B cell (primary cell): ENCODE measurements at regions not wholly inside any gene's neighbourhood (a gene's known extent, or its start where the extent isn't known, plus 50 kb on each side); places are given as distances from the start of the nearest gene placed in this dataset.

ENCODE experiments used
- ATAC-seq: fragments of 200-7000 bp; cut with Tn5 transposase; one replicate; pipeline ENCODE4 v1.10.0; 2021; ENCODE audit warnings: low read depth, mild to moderate bottlenecking, moderate number of reproducible peaks, moderate library complexity
- CTCF ChIA-PET: fragments of 350-600 bp; sonication (Branson Sonifier 250); formaldehyde crosslinking; loops from one replicate; lab custom pipeline; 2021; ENCODE audit warnings: antibody characterized with exemption, inconsistent platforms; lab: Charles Lee
- POLR2A ChIA-PET: fragments of 350-600 bp; sonication (Branson Sonifier 250); formaldehyde crosslinking; loops from one replicate; lab custom pipeline; 2021; ENCODE audit warnings: antibody characterized with exemption; lab: Charles Lee
- DNase-seq: peaks from one replicate; pipeline ENCODE4 v3.0.0; 2013
- H2AFZ ChIP-seq: 2 replicates; pipeline ENCODE4 v1.6.1; 2012; ENCODE audit warnings: mild to moderate bottlenecking, low read depth, low read length; ENCODE audit not compliant: insufficient read depth, poor library complexity, severe bottlenecking
- H3K27ac ChIP-seq, 2 donors: 1 replicate in 1 of 2; 2 replicates in 1 of 2; pipeline ENCODE4 v1.5.1; 2012 to 2013; ENCODE audit warnings: low read length in 2 of 2, mild to moderate bottlenecking in 2 of 2, moderate library complexity in 1 of 2
- H3K27me3 ChIP-seq, 4 experiments: fragments of 200-600 bp in 1 of 4; sonication (generic) in 1 of 4; replicated peaks in 1 of 4; 1 replicate in 2 of 4; 2 replicates in 2 of 4; pipeline versions ENCODE4 v1.6.1 to v1.7.0; 2013 to 2016; ENCODE audit warnings: low read length in 3 of 4, mild to moderate bottlenecking in 2 of 4, mixed read lengths in 1 of 4, moderate library complexity in 1 of 4; ENCODE audit not compliant: insufficient read depth in 4 of 4, control insufficient read depth in 3 of 4; ENCODE audit errors: control extremely low read depth in 1 of 4
- H3K36me3 ChIP-seq, 2 experiments: replicated peaks in 1 of 2; 1 replicate in 1 of 2; 2 replicates in 1 of 2; pipeline versions ENCODE4 v1.6.1 to v1.7.1; 2013; ENCODE audit warnings: low read length in 1 of 2; ENCODE audit not compliant: insufficient read depth in 2 of 2, control insufficient read depth in 1 of 2; ENCODE audit errors: control extremely low read depth in 1 of 2, extremely low read depth in 1 of 2
- H3K4me1 ChIP-seq, 2 donors: fragments of 200-600 bp in 1 of 2; sonication (generic) in 1 of 2; 1 replicate in 1 of 2; 2 replicates in 1 of 2; pipeline versions ENCODE4 v1.5.1 to v1.6.1; 2013 to 2017; ENCODE audit warnings: low read length in 2 of 2; ENCODE audit not compliant: control insufficient read depth in 2 of 2, insufficient read depth in 2 of 2
- H3K4me2 ChIP-seq: replicated peaks from 2 replicates; pipeline ENCODE3; 2012; ENCODE audit warnings: mild to moderate bottlenecking, low read depth, low read length; ENCODE audit not compliant: poor library complexity, severe bottlenecking
- H3K4me3 ChIP-seq, 5 experiments: fragments of 200-600 bp in 1 of 5; sonication (generic) in 1 of 5; 1 replicate in 3 of 5; 2 replicates in 2 of 5; pipeline versions ENCODE4 v1.5.1 to v1.7.0; 2011 to 2016; ENCODE audit warnings: low read length in 4 of 5, mild to moderate bottlenecking in 4 of 5, low read depth in 2 of 5, control low read depth in 1 of 5, moderate library complexity in 1 of 5; ENCODE audit not compliant: insufficient read depth in 1 of 5; ENCODE audit errors: control extremely low read depth in 1 of 5, extremely low read depth in 1 of 5
- H3K79me2 ChIP-seq: fragments of 200-600 bp; sonication (generic); one replicate; pipeline ENCODE4 v1.6.0; 2016; ENCODE audit warnings: low read length; ENCODE audit not compliant: control insufficient read depth, insufficient read depth
- H3K9ac ChIP-seq: fragments of 200-600 bp; sonication (generic); 2 replicates; pipeline ENCODE4 v1.6.1; 2017; ENCODE audit warnings: mild to moderate bottlenecking, low read length, moderate library complexity
- H3K9me3 ChIP-seq, 3 donors: one replicate each; pipeline versions ENCODE4 v1.6.1 to v1.7.1; 2013; ENCODE audit warnings: low read length in 2 of 3; ENCODE audit not compliant: control insufficient read depth in 2 of 3, insufficient read depth in 1 of 3; ENCODE audit errors: control extremely low read depth in 1 of 3
- H4K20me1 ChIP-seq: 2 replicates; pipeline ENCODE4 v1.6.0; 2012; ENCODE audit warnings: mild to moderate bottlenecking, low read length; ENCODE audit not compliant: insufficient read depth, control insufficient read depth, poor library complexity, severe bottlenecking
- H3K27ac Mint-ChIP-seq: one replicate; pipeline ENCODE4 v1.8.0; 2021; ENCODE audit warnings: mixed read lengths
- H3K27me3 Mint-ChIP-seq: one replicate; pipeline ENCODE4 v1.8.0; 2021; ENCODE audit warnings: mixed read lengths
- H3K4me1 Mint-ChIP-seq: one replicate; pipeline ENCODE4 v1.8.0; 2021; ENCODE audit warnings: mixed read lengths
- H3K4me3 Mint-ChIP-seq: one replicate; pipeline ENCODE4 v1.8.0; 2021; ENCODE audit warnings: mixed read lengths
- H3K9me3 Mint-ChIP-seq: one replicate; pipeline ENCODE4 v1.8.0; 2022; ENCODE audit warnings: mixed read lengths; ENCODE audit not compliant: insufficient read depth
- CTCF ChIP-seq: fragments of 200-600 bp; IDR thresholded peaks from one replicate; pipeline ENCODE4 v1.8.0; 2022; ENCODE audit warnings: antibody characterized with exemption, mild to moderate bottlenecking
- EZH2 ChIP-seq: IDR thresholded peaks from 2 replicates; pipeline ENCODE4 v1.6.1; 2012; ENCODE audit warnings: borderline replicate concordance, low read depth, mild to moderate bottlenecking, moderate library complexity, low read length; ENCODE audit not compliant: insufficient read depth, poor library complexity, severe bottlenecking
- WGBS: methylation state at CpG from one replicate; pipeline ENCODE4 v1.1.5; 2013; ENCODE audit warnings: missing lambda C conversion rate; ENCODE audit not compliant: insufficient coverage; 5-methylcytosine and 5-hydroxymethylcytosine counted together
- intact Hi-C: fragments of 100-400 bp; cut with micrococcal nuclease; formaldehyde crosslinking; loops from one replicate; pipeline ENCODE4 v1.10.0; 2022

GRCh38 chr3:72336114-72336651 is 512.1 kb downstream of the SHQ1 start:
- H3K36me3 ChIP-seq = no peaks in the 10 kb centered on the region
- intact Hi-C loops = no loop called here
- no peak overlapping the region for H3K4me2 ChIP-seq
- H3K4me3 ChIP-seq = no peak overlapping the region
- peaks cover 0 to 11% (median 4%) of the 10 kb centered on the region in 4 experiments for H3K27me3 ChIP-seq
- H3K9me3 ChIP-seq = no peaks in the 10 kb centered on the region
- 94% methylated on average over 6 of the region's 7 CpGs for WGBS
- Mint-ChIP-seq H3K4me1 (no peaks in the 10 kb centered on the region), H3K4me3 (no peak overlapping the region), H3K9me3 (no peaks in the 10 kb centered on the region), H3K27me3 (peaks cover 15% of the 10 kb centered on the region), H3K27ac (no peak overlapping the region)
- peaks cover 5 to 7% of the 10 kb centered on the region in 2 donors for H3K4me1 ChIP-seq
- no peaks in the 10 kb centered on the region for H3K79me2 ChIP-seq
- ATAC-seq = no peak
- H3K27ac ChIP-seq = no peak overlapping the region
- H2AFZ ChIP-seq = no peak overlapping the region
- CTCF ChIA-PET = no interaction called here
- no peak for DNase-seq
- no peak overlapping the region for H3K9ac ChIP-seq
- POLR2A ChIA-PET = no interaction called here
- H4K20me1 ChIP-seq = no peaks in the 10 kb centered on the region
- TF ChIP-seq EZH2 (no peak), CTCF (no peak)

GRCh38 chr3:72335458-72336095 is 512.7 kb downstream of the SHQ1 start:
- Histone ChIP-seq H3K36me3 (no peaks in the 10 kb centered on the region), H3K27ac (no peak overlapping the region), H3K4me3 (no peak overlapping the region), H3K9me3 (no peaks in the 10 kb centered on the region), H4K20me1 (no peaks in the 10 kb centered on the region), H3K27me3 (peaks cover 0 to 15% (median 4%) of the 10 kb centered on the region in 4 experiments), H3K79me2 (no peaks in the 10 kb centered on the region), H3K4me1 (peaks cover 5 to 7% of the 10 kb centered on the region in 2 donors), H3K4me2 (no peak overlapping the region), H3K9ac (no peak overlapping the region), H2AFZ (no peak overlapping the region)
- ATAC-seq (no peak), DNase-seq (no peak)
- 98% methylated on average over 6 of the region's 10 CpGs for WGBS
- H3K27ac Mint-ChIP-seq = no peak overlapping the region
- TF ChIP-seq CTCF (no peak), EZH2 (no peak)
- POLR2A ChIA-PET = no interaction called here
- no peaks in the 10 kb centered on the region for H3K9me3 Mint-ChIP-seq
- no peaks in the 10 kb centered on the region for H3K4me1 Mint-ChIP-seq
- no peak overlapping the region for H3K4me3 Mint-ChIP-seq
- intact Hi-C loops = no loop called here
- H3K27me3 Mint-ChIP-seq = peaks cover 19% of the 10 kb centered on the region
- CTCF ChIA-PET = no interaction called here
